HepG2 (cell line): ENCODE measurements at regions not wholly inside any gene's neighbourhood (a gene's known extent, or its start where the extent isn't known, plus 50 kb on each side); places are given as distances from the start of the nearest gene placed in this dataset.

Source experiments
- ATAC-seq: fragments of 200-7000 bp; cut with Tn5 transposase; 3 replicates; pipeline ENCODE4 v1.9.1; 2020; ENCODE audit warnings: mild to moderate bottlenecking, moderate library complexity
- BruUV-seq: library from RNA; stranded (reverse); fragments of 400-500 nt; replicated peaks from 2 replicates; lab custom pipeline; 2021; lab: Mats Ljungman, UMichigan
- CTCF ChIA-PET: fragments of 300-600 bp; formaldehyde crosslinking; extraction: SDS; loops from one replicate; lab custom pipeline; 2021; ENCODE audit warnings: low total read pairs, inconsistent platforms, low intra/inter-chr PET ratio; lab: Yijun Ruan, JAX
- POLR2A ChIA-PET: fragments of 350-600 bp; sonication (Branson Sonifier 250); formaldehyde crosslinking; loops from one replicate; lab custom pipeline; 2020; ENCODE audit warnings: antibody characterized with exemption, inconsistent platforms; lab: Yijun Ruan, JAX
- DNase-seq: peaks from one replicate; pipeline ENCODE4 v3.0.0-alpha.2; 2015; ENCODE audit warnings: low spot score
- FAIRE-seq: peaks from 3 replicates; lab custom pipeline; 2011; peaks lifted over from hg19 to GRCh38; lab: Jason Lieb, UNC
- H2AFZ ChIP-seq: one replicate; pipeline ENCODE4 v1.6.1; 2011; ENCODE audit warnings: low read length, inconsistent platforms
- H3K27ac ChIP-seq: fragments of 300-600 bp; 3 replicates; pipeline ENCODE4 v1.8.0; 2011; ENCODE audit warnings: mixed run types, mild to moderate bottlenecking, mixed read lengths, low read length, inconsistent platforms; ENCODE audit not compliant: insufficient read depth; ENCODE audit errors: extremely low read length
- H3K27me3 ChIP-seq, 2 experiments: fragments of 200-600 bp in 1 of 2; 2 replicates in 1 of 2; 3 replicates in 1 of 2; pipeline versions ENCODE4 v1.6.0 to v1.8.0; 2011; ENCODE audit warnings: low read length in 2 of 2, mild to moderate bottlenecking in 2 of 2, moderate library complexity in 2 of 2, inconsistent platforms in 1 of 2; ENCODE audit not compliant: insufficient read depth in 2 of 2, control insufficient read depth in 1 of 2
- H3K36me3 ChIP-seq, 2 experiments: fragments of 200-600 bp in 1 of 2; replicated peaks in 1 of 2; 2 replicates in 1 of 2; 3 replicates in 1 of 2; pipeline versions ENCODE4 v1.5.1 to v1.8.0; 2011; ENCODE audit warnings: low read length in 2 of 2, inconsistent platforms in 1 of 2; ENCODE audit not compliant: insufficient read depth in 2 of 2, control insufficient read depth in 1 of 2
- H3K4me1 ChIP-seq: 2 replicates; pipeline ENCODE4 v1.5.1; 2012; ENCODE audit warnings: low read length, inconsistent platforms; ENCODE audit not compliant: insufficient read depth
- H3K4me2 ChIP-seq: 2 replicates; pipeline ENCODE4 v1.6.0; 2011; ENCODE audit warnings: low read depth, low read length, inconsistent platforms
- H3K4me3 ChIP-seq, 3 experiments: fragments of 200-600 bp in 1 of 3; sonication (generic), shearing (Covaris generic) in 1 of 3; replicated peaks in 1 of 3; 2 replicates each; pipeline ENCODE4 v1.5.1; 2011 to 2016; ENCODE audit warnings: low read length in 3 of 3, inconsistent platforms in 2 of 3, low read depth in 2 of 3, mild to moderate bottlenecking in 2 of 3, control low read depth in 1 of 3, mixed read lengths in 1 of 3; ENCODE audit not compliant: insufficient read depth in 1 of 3
- H3K79me2 ChIP-seq: one replicate; pipeline ENCODE4 v1.6.1; 2011; ENCODE audit warnings: low read length, inconsistent platforms; ENCODE audit not compliant: insufficient read depth
- H3K9ac ChIP-seq: 2 replicates; pipeline ENCODE4 v1.6.0; 2011; ENCODE audit warnings: mild to moderate bottlenecking, low read depth, low read length, inconsistent platforms; ENCODE audit not compliant: insufficient read depth
- H3K9me3 ChIP-seq: 2 replicates; pipeline ENCODE4 v1.5.1; 2012; ENCODE audit warnings: mild to moderate bottlenecking, low read length
- H4K20me1 ChIP-seq: 2 replicates; pipeline ENCODE4 v1.6.0; 2011; ENCODE audit warnings: inconsistent platforms, mild to moderate bottlenecking, low read length, moderate library complexity; ENCODE audit not compliant: insufficient read depth
- ELF3 ChIP-seq: IDR thresholded peaks from 2 replicates; pipeline ENCODE4 v1.6.1; 2016; ENCODE audit warnings: missing genetic modification reagents, missing compliant biosample characterization
- FLYWCH1 ChIP-seq: sonication (generic); formaldehyde crosslinking; IDR thresholded peaks from 2 replicates; pipeline ENCODE4 v1.8.1; 2023; ENCODE audit warnings: mild to moderate bottlenecking, missing genetic modification reagents
- HDAC1 ChIP-seq: sonication (generic); formaldehyde crosslinking; IDR thresholded peaks from 2 replicates; pipeline ENCODE4 v1.5.1; 2020; ENCODE audit warnings: mild to moderate bottlenecking, missing genetic modification reagents
- HMG20A ChIP-seq: IDR thresholded peaks from 2 replicates; pipeline ENCODE4 v1.6.1; 2016; ENCODE audit warnings: borderline replicate concordance
- HOXA9 ChIP-seq: sonication (generic); formaldehyde crosslinking; IDR thresholded peaks from 2 replicates; pipeline ENCODE4 v1.8.1; 2022; ENCODE audit warnings: missing genetic modification reagents, mild to moderate bottlenecking, moderate library complexity, borderline replicate concordance
- HOXD1 ChIP-seq: sonication (generic); formaldehyde crosslinking; IDR thresholded peaks from 2 replicates; pipeline ENCODE4 v1.5.0; 2020; ENCODE audit warnings: missing genetic modification reagents
- RBFOX2 ChIP-seq: fragments of 200-400 bp; formaldehyde crosslinking; IDR thresholded peaks from 2 replicates; pipeline ENCODE4 v1.6.1; 2017; ENCODE audit warnings: low read depth, mild to moderate bottlenecking, low read length
- SP140L ChIP-seq: sonication (generic); formaldehyde crosslinking; IDR thresholded peaks from 2 replicates; pipeline ENCODE4 v1.4.0; 2020; ENCODE audit warnings: missing genetic modification reagents, borderline replicate concordance
- XBP1 ChIP-seq: sonication (generic); formaldehyde crosslinking; IDR thresholded peaks from 2 replicates; pipeline ENCODE4 v1.5.0; 2020; ENCODE audit warnings: missing genetic modification reagents
- ZKSCAN1 ChIP-seq: fragments of 150-350 bp; IDR thresholded peaks from 2 replicates; pipeline ENCODE4 v1.6.1; 2014; ENCODE audit warnings: low read length
- ZNF556 ChIP-seq: sonication (generic); formaldehyde crosslinking; IDR thresholded peaks from 2 replicates; pipeline ENCODE4 v1.4.0; 2020; ENCODE audit warnings: mild to moderate bottlenecking, missing genetic modification reagents, borderline replicate concordance
- ZNF569 ChIP-seq: sonication (generic); formaldehyde crosslinking; IDR thresholded peaks from 2 replicates; pipeline ENCODE4 v1.5.0; 2020; ENCODE audit warnings: mild to moderate bottlenecking, missing genetic modification reagents, moderate library complexity, borderline replicate concordance
- ZNF703 ChIP-seq: sonication (generic); formaldehyde crosslinking; IDR thresholded peaks from 2 replicates; pipeline ENCODE4 v1.5.1; 2020; ENCODE audit warnings: missing genetic modification reagents, mild to moderate bottlenecking, moderate library complexity, borderline replicate concordance
- WGBS: methylation state at CpG from one replicate; pipeline ENCODE4 v1.1.6; 2017; ENCODE audit warnings: low lambda C conversion rate; 5-methylcytosine and 5-hydroxymethylcytosine counted together
- in situ Hi-C: cut with HindIII; loops from 2 replicates; pipeline ENCODE4 v1.10.0; 2017; ENCODE audit warnings: low pct_unique_long_range_greater_than_20kb; ENCODE audit not compliant: extremely low pct_ligation_motif_present
- intact Hi-C: fragments of 100-400 bp; cut with micrococcal nuclease; formaldehyde crosslinking; loops from one replicate; pipeline ENCODE4 v1.10.0; 2022; ENCODE audit not compliant: unreplicated experiment
- TF ChIP-seq, protein P1 (sequence below): sonication (generic); formaldehyde crosslinking; IDR thresholded peaks from 2 replicates; pipeline ENCODE4 v1.4.0; 2020; ENCODE audit warnings: missing genetic modification reagents
- TF ChIP-seq, protein P2 (sequence below): sonication (generic); formaldehyde crosslinking; IDR thresholded peaks from 2 replicates; pipeline ENCODE4 v1.4.0; 2020; ENCODE audit warnings: missing genetic modification reagents

DNA sequence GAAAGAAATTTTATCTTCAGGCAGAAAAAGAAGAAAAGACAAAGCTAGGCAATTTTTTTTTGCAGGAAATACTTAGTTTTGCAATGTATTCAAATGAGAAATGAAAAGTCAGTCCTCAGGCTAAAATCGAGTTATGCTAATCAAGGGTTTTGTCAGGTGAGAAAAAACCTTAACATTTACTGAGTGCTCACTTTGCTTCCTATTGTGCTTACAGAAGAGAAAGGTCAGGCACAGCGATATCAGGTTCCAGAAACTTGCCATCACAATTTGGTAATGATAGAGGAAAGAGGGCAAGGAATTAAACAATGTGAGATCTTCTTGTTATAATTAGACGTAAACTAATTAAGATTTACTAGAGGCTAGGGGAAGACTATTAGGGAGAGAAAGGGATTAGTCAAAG lies 431.7 kb upstream of the CTNND2 start:
- CTCF ChIA-PET, result no interaction called here
- in situ Hi-C loops, result no loop called here
- no TSS peak for BruUV-seq
- Histone ChIP-seq H3K9me3 (peaks cover 87% of the 10 kb centered on the region), H2AFZ (no peak overlapping the region), H3K36me3 (no peaks in the 10 kb centered on the region), H3K79me2 (no peaks in the 10 kb centered on the region), H3K4me2 (no peak overlapping the region), H3K4me1 (no peaks in the 10 kb centered on the region), H3K4me3 (no peak overlapping the region), H3K27ac (no peak overlapping the region), H3K27me3 (no peaks in the 10 kb centered on the region), H4K20me1 (no peaks in the 10 kb centered on the region), H3K9ac (no peak overlapping the region)
- intact Hi-C loops, result no loop called here
- POLR2A ChIA-PET, result no interaction called here
- DNase-seq (no peak), ATAC-seq (no peak), FAIRE-seq (no peak)
- WGBS, result 6% methylated on average over 3 of the region's 3 CpGs
- TF ChIP-seq RBFOX2 (no peak), XBP1 (CRISPR knock-in tag) (no peak), ELF3 (no peak)

DNA sequence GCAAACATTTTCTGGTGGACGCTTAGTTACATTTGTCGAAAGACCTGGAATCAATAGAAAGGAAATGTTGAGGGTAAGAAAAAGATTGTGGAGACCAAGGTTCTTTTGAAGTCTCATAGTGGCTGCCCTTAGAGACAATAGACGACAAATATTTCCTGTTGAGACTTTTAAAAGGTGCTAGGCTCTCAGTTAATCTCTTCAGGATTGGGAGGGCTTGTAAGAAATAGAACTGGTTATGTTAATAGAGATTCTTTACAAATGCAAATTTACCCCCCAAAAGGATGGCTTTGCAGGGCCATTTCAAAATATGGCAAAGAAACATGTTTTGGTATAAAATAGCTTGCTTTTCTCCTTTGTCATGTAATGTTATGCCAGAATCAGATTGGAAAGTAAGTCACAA lies 428.2 kb upstream of the CTNND2 start:
- H3K79me2 ChIP-seq, result no peaks in the 10 kb centered on the region
- FAIRE-seq, result no peak
- ChIA-PET CTCF (no interaction called here), POLR2A (no interaction called here)
- no peaks in the 10 kb centered on the region for H3K27me3 ChIP-seq
- intact Hi-C loops, result no loop called here
- H3K9me3 ChIP-seq, result peaks cover 82% of the 10 kb centered on the region
- H3K4me3 ChIP-seq, result no peak overlapping the region
- no peak for DNase-seq
- H2AFZ ChIP-seq, result no peak overlapping the region
- no peak overlapping the region for H3K27ac ChIP-seq
- ATAC-seq, result no peak
- 35% methylated on average over 3 of the region's 3 CpGs for WGBS
- H3K9ac ChIP-seq, result no peak overlapping the region
- H3K36me3 ChIP-seq, result no peaks in the 10 kb centered on the region
- no peak overlapping the region for H3K4me2 ChIP-seq
- no peaks in the 10 kb centered on the region for H3K4me1 ChIP-seq
- H4K20me1 ChIP-seq, result no peaks in the 10 kb centered on the region
- in situ Hi-C loops, result no loop called here
- no TSS peak for BruUV-seq
- TF ChIP-seq, protein P1, sequence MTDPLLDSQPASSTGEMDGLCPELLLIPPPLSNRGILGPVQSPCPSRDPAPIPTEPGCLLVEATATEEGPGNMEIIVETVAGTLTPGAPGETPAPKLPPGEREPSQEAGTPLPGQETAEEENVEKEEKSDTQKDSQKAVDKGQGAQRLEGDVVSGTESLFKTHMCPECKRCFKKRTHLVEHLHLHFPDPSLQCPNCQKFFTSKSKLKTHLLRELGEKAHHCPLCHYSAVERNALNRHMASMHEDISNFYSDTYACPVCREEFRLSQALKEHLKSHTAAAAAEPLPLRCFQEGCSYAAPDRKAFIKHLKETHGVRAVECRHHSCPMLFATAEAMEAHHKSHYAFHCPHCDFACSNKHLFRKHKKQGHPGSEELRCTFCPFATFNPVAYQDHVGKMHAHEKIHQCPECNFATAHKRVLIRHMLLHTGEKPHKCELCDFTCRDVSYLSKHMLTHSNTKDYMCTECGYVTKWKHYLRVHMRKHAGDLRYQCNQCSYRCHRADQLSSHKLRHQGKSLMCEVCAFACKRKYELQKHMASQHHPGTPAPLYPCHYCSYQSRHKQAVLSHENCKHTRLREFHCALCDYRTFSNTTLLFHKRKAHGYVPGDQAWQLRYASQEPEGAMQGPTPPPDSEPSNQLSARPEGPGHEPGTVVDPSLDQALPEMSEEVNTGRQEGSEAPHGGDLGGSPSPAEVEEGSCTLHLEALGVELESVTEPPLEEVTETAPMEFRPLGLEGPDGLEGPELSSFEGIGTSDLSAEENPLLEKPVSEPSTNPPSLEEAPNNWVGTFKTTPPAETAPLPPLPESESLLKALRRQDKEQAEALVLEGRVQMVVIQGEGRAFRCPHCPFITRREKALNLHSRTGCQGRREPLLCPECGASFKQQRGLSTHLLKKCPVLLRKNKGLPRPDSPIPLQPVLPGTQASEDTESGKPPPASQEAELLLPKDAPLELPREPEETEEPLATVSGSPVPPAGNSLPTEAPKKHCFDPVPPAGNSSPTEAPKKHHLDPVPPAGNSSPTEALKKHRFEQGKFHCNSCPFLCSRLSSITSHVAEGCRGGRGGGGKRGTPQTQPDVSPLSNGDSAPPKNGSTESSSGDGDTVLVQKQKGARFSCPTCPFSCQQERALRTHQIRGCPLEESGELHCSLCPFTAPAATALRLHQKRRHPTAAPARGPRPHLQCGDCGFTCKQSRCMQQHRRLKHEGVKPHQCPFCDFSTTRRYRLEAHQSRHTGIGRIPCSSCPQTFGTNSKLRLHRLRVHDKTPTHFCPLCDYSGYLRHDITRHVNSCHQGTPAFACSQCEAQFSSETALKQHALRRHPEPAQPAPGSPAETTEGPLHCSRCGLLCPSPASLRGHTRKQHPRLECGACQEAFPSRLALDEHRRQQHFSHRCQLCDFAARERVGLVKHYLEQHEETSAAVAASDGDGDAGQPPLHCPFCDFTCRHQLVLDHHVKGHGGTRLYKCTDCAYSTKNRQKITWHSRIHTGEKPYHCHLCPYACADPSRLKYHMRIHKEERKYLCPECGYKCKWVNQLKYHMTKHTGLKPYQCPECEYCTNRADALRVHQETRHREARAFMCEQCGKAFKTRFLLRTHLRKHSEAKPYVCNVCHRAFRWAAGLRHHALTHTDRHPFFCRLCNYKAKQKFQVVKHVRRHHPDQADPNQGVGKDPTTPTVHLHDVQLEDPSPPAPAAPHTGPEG, result no peak
- TF ChIP-seq HDAC1 (CRISPR knock-in tag) (no peak), HOXD1 (CRISPR knock-in tag) (no peak), ZKSCAN1 (no peak), SP140L (CRISPR knock-in tag) (no peak), HMG20A (CRISPR knock-in tag) (no peak), ZNF703 (CRISPR knock-in tag) (no peak), ZNF569 (no peak), FLYWCH1 (no peak), HOXA9 (CRISPR knock-in tag) (no peak), ZNF556 (no peak)
- TF ChIP-seq, protein P2, sequence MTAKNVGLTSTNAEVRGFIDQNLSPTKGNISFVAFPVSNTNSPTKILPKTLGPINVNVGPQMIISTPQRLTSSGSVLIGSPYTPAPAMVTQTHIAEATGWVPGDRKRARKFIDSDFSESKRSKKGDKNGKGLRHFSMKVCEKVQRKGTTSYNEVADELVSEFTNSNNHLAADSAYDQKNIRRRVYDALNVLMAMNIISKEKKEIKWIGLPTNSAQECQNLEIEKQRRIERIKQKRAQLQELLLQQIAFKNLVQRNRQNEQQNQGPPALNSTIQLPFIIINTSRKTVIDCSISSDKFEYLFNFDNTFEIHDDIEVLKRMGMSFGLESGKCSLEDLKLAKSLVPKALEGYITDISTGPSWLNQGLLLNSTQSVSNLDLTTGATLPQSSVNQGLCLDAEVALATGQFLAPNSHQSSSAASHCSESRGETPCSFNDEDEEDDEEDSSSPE (CRISPR knock-in tag), result no peak
